NCI-H1092 treated with DMSO at 0.1 percent for 48 hours (cell line): ENCODE measurements at regions not wholly inside any gene's neighbourhood (a gene's known extent, or its start where the extent isn't known, plus 50 kb on each side); places are given as distances from the start of the nearest gene placed in this dataset.

ENCODE experiments used
- DNase-seq: peaks from one replicate; lab custom pipeline; 2025; lab: John Stamatoyannopoulos, UW

DNA sequence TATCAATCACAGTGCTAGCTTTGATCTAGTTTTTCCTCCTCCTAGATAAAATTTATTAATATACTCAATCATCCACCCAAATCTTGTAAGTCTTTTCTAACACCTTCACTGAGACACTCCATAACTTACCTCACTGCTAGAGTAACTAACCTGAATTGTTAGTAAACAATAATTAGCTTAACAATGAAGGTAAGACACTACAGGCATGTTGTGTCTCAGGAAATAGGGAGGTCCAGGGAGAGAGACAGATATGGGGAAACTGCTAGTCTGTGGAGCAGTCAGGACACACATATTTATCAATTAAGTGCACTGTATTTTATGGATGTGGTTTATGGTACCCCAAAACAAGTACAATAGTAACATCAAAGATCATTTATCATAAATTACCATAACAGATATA lies 94.2 kb upstream of the SSTR1 start:
- no peak for DNase-seq

DNA sequence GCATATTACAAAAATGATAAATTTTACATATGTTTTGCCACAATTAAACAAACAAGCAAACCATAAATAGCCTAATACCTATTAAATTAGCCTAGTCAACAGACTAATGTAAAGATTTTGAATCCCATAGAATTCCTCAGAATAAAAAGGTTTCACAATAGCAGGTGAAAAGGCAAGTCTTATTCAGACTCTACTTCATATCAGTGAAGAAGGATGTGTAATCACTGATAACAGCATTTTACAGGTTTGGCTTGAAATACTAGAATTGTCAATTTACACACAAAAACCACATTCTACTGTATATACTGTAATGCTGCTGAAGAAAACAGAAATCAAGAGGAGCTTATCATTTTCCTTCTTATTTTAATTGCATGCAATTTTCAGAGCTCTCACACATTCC lies 90.8 kb upstream of the SSTR1 start:
- DNase-seq = no peak

DNA sequence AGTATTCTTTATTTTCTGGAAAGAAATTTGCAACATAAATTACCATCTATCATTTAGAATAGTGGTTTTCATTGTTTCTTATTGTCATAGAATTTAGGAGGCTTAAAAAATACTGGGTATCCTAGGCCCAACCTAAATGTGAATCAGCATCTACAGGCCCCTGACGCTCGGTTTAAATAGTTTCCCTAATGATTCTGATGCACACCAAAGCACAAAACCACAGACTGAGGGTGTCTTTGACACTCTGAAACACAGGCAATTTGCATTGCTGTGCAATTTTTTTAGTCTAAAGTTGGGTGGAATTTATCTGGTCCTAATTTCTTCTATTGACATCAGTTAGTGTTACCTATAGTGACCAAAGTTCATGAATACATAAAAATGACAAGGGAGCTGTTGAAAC lies 87.6 kb upstream of the SSTR1 start:
- no peak for DNase-seq

DNA sequence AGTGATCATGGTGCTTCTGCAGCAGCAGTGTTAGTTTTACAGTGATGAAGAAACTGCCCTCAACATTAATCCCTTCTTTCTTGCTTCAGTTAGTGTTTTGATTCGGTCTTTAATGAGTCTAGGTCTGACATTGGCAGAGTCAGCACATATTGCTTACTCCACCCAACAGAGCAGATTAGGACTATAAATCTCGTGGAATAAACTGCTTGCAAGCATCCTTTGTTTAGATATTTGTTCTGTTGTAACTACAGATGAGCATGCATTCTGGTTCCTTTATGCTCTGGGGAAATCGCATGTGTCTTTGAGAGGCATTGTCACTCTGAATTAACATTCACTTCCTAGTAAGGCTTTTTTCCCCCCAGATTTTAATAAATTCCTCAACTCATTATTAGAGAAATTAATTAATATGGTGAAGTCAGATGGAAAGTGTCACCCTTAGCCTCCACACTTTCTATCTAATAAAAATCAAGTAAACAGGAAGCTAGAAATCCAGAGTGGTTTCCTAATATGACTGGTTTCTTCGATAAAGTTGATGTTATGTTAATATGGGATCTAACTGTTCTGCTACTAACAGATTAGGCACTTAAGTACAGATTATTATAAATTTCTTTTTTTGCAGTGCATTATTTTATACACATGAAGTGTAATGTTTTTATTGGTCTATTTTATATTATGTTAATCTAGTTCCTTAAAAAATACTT lies 86.2 kb upstream of the SSTR1 start:
- no peak for DNase-seq

DNA sequence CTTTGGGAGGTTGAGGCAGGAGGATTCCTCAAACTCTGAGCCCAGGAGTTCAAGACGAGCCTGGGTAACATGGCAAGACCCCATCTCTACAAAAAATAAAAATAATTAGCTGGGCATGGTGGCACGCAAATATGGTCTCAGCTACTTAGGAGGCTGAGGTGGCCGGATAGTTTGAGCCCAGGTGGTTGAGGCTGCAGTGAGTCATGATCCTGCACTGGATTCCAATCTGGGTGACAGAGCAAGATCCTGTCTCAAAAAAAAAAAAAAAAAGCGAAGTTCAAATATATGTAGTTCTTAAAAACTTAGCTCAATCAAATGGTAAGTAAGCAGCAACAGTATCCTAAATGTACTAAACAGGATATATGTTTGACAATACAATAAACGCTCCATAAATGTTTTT lies 85.5 kb upstream of the SSTR1 start:
- DNase-seq = no peak

DNA sequence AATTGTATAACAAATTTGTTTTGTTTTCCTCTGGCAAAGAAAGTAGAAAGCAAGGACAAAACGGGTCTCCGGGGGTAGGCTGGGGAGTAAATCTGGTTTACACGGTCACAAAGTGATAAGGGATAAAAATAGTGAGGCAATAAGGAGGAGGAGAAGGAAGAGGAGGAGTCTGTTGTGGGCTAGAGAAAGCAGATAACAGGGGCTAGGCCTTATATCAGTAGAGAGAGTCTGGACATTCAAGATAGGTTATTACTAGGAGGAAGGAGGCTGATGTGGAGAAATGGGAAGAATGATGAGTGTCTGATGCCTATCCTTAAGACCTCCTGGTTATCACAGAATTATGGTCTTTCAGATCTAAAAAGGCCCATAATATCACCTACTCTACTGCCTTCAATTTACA lies 83.2 kb upstream of the SSTR1 start:
- DNase-seq = no peak

DNA sequence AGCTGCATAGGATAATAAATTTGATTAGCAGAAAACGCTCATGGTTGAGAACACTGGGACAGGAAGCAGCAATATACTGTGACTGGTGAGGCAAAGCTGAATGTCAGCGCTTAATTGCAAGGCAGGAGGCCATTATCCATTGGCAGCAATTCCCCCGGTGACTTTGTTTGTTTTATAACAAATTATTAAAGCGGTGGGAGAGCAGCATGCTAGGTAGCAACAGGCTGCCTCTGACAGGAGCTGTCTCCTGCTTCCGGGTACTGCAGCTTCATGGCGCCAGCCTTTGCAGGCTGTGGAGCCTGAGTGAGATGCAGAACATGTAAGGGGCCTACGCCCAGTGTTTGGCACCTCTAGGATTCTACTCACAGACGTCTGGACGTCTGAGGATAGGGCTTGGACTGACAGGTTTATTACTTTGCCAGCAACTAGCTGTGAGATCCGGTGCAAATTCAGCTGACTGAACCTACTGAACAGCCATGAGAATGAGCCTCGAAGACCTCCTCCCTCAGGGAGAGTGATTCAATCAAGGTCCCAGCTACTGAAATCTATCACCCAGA lies 82.1 kb upstream of the SSTR1 start:
- peak; percentile 90 for DNase-seq

DNA sequence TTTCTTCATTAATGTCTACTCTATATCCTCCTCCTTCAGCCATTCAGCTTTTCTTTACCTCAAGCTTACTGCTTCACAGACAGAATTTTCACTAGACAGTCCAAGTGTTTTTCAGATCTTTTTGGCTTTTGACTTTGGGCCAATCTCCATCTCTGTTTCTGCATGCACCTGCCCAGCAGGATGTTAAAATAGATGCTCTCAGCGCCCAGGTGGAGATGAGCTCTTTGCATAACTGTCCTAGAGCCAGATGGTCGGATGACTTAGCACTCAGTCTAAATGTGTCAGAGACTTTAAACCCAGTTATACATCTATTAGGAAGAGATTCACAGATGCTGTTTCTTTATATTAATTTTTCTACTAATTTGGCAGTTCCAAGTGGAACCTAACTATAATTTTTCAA lies 80.3 kb upstream of the SSTR1 start:
- no peak for DNase-seq

DNA sequence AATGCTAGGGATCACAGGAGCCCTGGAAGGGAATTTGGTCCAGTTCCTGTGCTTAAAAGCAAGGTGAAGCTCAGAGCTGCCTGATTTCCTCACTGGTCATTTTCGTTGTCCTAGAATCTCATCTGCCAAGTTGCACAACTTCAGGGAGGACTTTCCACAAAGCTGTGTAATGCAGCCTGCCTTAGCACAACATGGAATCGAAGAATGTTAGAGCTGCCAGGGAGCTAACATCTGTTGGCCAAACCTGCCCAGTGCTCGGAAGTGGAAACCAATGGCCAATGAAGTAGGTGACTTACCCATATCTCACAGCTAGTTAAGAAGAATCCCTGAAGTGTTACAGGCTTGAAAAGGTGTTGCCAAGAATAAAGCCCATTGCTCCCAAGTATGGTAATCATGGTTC lies 79.9 kb upstream of the SSTR1 start:
- DNase-seq = no peak

DNA sequence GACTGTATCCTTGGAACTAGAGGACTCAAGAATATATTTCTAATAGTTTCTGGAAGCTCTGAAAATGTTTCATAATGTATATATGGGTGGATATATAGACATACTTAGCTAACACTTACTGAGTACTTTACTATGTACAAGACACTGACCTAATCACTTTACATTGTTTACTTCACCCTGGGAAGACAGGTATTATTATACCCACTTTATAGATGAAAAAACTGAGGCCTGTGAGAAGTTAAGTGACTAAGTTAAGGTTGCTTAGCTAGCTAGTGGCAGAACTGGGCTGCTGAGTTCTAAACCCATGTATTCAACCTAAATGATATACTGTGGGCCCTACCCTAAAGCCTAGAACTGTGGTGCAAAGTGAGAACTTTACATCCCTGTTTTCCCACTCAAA lies 79.1 kb upstream of the SSTR1 start:
- no peak for DNase-seq

DNA sequence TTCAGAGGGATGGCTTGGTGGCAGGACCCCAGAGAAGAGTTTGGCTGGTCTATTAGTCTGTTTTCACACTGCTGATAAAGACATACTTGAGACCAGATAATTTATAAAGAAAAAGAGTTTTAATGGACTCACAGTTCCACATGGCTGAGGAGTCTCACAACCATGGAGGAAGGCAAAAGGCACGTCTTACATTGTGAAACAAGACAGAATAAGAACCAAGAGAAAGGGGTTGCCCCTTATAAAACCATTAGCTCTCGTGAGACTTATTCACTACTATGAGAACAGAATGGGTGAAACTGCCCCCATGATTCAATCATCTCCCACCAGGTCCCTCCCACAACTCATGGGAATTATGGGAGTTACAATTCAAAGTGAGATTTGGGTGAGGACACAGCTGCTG lies 78.5 kb upstream of the SSTR1 start:
- no peak for DNase-seq

DNA sequence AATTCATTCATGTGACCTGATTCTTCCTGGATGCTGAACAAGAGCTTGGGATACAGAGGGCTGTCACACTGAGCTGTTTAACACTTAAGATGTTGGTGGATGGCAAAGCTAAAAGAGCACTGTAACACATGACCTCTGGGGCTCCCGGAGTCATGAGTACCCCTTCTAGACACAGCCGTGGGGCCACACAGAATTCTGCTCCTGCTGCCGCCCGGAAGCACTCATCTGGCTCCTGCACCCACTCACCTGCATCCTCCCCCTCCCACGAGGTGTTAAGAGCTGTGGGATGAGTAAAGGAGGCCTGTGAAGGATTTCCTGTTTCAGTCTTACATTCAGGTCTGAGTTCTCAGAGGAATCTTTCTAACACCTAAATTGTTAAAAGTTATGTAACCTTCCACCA lies 78.0 kb upstream of the SSTR1 start:
- DNase-seq = no peak

DNA sequence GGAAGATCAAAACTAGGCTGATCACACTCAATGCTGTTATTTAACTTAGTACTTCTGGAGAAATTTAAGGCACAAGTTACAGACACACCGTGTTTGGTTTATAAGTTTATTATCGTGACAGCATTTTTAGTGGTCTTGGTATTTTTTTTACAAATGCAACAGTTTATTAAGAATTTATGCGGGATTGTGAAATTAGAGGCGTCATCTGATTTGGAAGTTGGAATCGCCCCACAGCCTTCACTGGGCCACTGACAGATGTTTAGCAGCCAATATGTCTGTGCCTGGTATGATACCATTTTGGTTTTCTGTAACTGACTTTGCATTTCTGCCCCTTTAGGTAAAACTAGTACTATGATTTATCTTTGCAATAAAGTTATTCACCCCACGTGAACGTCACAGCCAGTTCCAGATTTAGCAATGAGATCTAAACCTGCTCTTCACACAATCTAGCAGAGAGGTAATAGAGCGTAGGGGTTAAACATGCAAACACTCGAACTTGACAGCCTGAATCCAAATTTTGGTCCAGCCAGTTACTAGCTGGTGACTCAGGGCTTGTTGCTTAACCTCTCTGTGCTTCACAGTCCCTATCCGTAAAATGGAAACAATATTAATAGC lies 73.2 kb upstream of the SSTR1 start:
- DNase-seq = no peak

DNA sequence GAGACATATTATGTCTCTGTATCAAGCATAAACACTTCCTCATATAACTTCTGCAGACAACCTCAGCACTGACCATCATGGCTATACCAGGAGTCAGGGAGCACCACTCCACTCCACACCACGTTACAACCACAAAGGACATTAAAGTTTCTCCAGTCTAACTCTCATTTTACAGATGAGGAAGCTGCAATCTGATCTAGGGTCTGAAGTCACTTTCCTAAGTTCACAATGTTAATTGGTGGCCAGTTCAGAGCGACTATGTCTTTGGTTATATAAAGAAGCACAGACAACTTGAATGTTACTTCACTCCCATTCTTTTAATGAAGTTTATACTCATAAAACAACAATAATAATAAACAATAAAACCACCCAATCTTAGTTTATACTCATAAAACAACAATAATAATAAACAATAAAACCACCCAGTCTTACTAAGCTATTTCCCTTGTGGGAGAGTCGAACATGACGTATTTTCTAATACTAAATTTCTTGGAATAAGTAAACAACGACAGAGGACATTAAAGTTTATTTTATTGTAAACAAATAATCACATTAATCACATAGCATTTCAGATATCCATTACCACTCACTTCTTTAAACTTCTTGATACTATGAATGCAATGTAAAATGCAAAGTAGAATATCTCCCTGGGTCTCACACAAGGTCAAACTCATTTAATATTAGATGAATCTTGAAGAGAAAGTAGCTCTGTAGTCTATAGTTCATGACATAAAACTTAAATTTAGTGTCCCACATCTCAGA lies 72.4 kb upstream of the SSTR1 start:
- no peak for DNase-seq

DNA sequence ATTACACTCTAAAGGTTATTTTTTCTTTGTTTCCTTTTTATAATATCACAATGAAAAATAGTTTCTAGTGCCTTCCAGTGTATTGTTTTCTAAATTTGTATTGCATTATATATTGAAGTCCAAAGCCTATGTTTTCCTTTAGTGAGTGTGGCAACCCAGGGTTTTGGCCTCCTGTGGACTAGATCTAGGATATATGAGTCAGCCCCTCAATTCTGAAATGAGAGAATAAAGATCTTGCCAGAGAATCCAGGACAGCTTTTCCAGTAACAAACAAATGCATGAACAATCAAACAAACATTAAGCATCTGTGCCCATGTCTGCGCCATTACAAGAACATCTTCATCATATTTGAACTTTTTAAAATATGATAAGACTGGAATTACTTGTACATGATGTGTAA lies 70.7 kb upstream of the SSTR1 start:
- no peak for DNase-seq

DNA sequence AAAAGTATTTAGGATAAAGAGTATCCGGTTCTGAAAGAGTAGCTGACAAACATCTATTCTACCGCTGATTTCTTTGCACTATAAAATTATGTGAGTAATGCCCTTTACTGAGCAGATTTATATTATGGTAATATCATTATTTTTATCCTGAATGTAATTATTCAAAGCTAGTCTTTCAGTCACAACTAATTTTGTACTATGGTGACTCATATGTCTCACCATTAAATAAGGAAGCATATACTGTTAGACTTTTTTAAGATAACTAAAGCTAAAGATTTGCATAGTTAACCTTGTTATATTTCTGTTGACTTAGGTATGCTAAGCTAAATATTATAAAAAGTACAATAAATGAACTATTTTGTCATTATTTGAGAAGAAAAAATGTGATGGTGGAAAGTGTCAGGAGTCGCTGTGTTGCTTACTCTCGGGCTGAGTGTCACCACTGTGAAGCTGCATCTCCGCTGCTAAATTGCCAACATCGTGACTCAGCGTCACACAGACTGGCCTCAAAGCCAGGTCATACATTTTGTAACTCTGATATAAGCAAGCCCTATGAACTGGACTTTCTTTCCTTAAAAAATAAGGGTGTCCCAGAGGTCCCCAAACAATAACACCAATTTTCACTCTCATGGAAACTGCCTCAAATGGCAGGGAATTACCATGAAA lies 69.1 kb upstream of the SSTR1 start:
- DNase-seq = no peak

DNA sequence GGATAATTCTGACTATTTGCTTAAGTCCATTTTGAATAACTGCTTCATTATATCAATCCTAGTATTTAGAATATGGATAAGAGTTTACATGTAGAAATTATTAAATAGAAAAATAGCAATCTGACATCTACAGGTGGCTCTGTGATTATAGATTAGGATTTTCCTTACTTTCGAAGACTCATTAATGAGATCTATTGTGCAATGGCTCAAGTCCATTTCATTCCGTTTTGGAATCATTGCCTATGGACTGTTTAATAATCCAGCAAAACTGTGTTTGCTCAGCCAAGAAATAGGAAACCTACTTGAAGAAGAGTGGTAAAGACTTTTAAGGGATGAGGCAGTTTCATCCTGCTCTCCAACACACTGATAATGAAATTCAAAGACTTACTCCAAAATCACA lies 67.8 kb upstream of the SSTR1 start:
- no peak for DNase-seq

DNA sequence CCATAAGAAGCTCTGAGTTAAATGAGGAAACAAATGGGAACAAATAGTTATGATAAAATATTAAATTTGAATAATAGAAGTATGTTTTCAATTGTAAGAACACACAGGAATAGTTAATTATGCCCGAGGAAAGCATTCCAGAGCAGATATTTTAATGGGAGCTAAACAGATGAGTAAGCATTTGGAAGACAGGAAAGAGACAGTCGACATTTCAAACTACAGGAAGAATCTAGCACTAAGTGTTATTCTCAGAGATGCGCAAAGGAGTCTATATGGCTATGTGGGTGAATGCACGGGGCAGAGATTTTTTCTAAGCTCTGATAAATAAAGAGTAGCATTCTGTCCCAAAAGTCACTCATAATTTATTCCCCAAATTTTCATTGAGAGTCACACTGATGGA lies 64.5 kb upstream of the SSTR1 start:
- DNase-seq = no peak

DNA sequence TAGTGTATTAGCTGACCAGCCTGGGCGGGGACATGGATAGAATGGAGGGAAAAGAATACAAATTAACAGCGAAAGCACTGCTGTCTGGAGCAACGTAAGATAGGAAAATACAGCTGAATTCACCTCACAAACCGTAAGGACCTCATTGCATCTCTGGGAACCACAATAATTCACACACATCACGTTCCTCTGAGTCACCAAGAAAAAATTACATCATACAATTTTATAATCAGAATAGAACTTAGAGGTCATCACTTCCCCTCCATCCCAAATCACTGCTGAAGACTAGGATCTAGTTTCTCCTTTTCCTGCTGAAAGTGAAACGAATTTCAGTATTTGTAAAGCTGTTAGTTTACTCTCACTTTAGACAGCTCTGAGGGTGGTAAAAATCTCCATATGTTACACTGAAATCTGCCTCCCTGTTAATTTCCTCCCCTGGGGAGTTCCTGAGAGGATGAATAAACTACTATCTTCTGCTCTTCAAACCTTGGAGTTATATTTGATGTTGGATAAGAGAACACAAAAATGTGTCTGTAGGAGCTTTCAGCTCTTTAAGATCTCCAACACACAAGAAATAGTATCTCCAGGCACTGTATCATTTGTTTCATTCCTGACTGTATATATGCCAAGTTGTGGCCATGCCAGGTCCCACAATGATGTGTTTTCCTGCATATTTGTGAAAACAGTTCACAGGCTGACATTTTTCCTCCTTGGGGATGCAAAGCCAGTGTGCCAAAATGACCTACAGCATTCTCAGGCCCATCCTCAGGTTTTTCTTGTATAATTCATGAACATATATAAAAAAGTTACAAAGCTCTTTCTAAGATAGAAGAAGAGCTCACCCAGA lies 63.8 kb upstream of the SSTR1 start:
- DNase-seq = no peak

DNA sequence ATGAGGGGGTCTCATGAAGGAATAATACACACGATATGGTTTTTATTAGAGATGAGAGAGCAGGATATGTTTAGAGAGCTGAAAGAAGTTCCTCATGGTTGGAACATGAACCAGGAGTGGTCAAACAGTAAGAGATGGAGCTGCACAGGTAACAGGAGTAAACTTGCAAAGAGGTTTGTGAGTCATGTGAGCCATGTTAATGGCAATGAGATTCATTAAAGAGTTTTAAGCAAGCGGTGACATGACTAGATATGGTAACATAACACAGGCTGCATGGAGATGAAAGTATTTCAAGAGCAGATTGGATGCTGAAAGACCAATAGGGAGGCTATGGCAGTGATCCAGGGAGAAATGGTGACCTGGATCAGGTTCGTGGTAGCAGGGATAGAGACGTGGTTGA lies 62.6 kb upstream of the SSTR1 start:
- no peak for DNase-seq

DNA sequence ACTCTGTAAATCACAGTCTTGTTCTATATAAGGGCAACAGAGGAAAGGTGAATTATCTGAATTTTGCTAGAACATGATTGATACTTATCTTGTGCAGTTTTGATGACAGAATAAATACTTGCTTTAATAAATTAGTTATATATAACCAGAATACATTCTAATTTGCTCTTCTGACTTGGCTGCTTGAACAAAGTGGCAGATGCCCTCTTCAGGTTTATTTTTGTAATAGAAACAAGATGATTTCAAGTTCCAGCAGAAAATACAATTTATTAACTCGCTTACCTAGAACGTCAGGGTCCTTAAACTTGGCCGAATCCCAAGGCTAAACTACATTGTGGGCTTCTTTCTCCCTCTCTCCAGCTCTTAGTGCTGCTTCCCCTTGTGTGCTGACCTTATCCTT lies 57.6 kb upstream of the SSTR1 start:
- DNase-seq = no peak
